Esophagus squamous epithelium (tissue), 5 donors: ENCODE measurements at regions not wholly inside any gene's neighbourhood (a gene's known extent, or its start where the extent isn't known, plus 50 kb on each side); places are given as distances from the start of the nearest gene placed in this dataset.

Experiments
- DNase-seq: peaks from one replicate; lab custom pipeline; 2025; lab: John Stamatoyannopoulos, UW
- H3K27ac ChIP-seq, 4 donors: fragments of 200-600 bp; sonication (generic); one replicate each; pipeline ENCODE4 v1.5.1; 2016 to 2019; ENCODE audit warnings: mild to moderate bottlenecking in 1 of 4
- H3K27me3 ChIP-seq, 4 donors: fragments of 200-600 bp; sonication (generic); 1 replicate in 3 of 4; 2 replicates in 1 of 4; pipeline versions ENCODE4 v1.5.1 to v1.6.0; 2017 to 2021; ENCODE audit warnings: antibody characterized with exemption in 1 of 4
- H3K36me3 ChIP-seq, 3 donors: fragments of 200-600 bp; sonication (generic); one replicate each; pipeline ENCODE4 v1.5.1; 2016 to 2019
- H3K4me1 ChIP-seq, 3 donors: fragments of 200-600 bp; sonication (generic); one replicate each; pipeline ENCODE4 v1.5.1; 2017 to 2019
- H3K4me3 ChIP-seq, 4 donors: fragments of 200-600 bp; sonication (generic); 1 replicate in 3 of 4; 2 replicates in 1 of 4; pipeline ENCODE4 v1.5.1; 2016 to 2019; ENCODE audit warnings: mild to moderate bottlenecking in 2 of 4, moderate library complexity in 1 of 4
- H3K9me3 ChIP-seq, 3 donors: fragments of 200-600 bp; sonication (generic); one replicate each; pipeline ENCODE4 v1.5.1; 2016 to 2019
- POLR2A ChIP-seq, 4 donors: fragments of 450-650 bp; IDR thresholded peaks; one replicate each; pipeline ENCODE4 v1.6.1; 2017; ENCODE audit warnings: antibody characterized with exemption in 4 of 4, mild to moderate bottlenecking in 4 of 4, moderate library complexity in 3 of 4
- WGBS, 2 donors: methylation state at CpG; one replicate each; pipeline ENCODE4 v1.1.5; 2018; 5-methylcytosine and 5-hydroxymethylcytosine counted together
- intact Hi-C: fragments of 100-400 bp; cut with DNase I; formaldehyde crosslinking; loops from one replicate; pipeline ENCODE4 v1.15.0; 2022
- TF ChIP-seq, protein P1 (sequence below), 6 experiments: fragments of 450-650 bp in 4 of 6; fragments of 200-600 bp in 2 of 6; sonication (generic) in 2 of 6; IDR thresholded peaks; one replicate each; pipeline ENCODE4 v1.5.1; 2016 to 2019; ENCODE audit warnings: antibody characterized with exemption in 6 of 6, mild to moderate bottlenecking in 4 of 6, moderate library complexity in 4 of 6
- donor health status: DM: yes; HTN: yes; CAD: no.

DNA sequence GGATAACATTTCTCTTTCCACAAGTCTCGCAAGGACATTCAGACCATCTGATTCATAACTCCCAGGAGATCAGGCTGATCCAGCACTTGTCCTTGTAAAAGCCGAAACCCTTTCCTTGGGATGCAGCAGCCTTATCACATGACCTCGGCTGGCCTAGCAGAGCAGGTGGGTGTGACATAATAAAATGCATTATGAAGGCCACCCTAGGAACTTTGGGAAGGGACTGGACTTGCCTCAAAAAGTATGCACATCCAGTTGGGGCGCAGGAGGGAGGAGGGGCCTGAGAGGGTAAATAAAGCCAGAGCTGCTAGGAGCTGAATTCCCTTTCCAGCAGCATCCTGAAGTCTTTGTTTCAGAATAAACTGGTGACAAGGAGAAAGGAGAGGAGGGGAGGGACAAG, 260.8 kb downstream of the SNX13 start:
- DNase-seq = no peak
- intact Hi-C loops = no loop called here
- Histone ChIP-seq H3K4me1 (peaks cover 4 to 32% (median 22%) of the 10 kb centered on the region in 3 donors), H3K36me3 (no peaks in the 10 kb centered on the region), H3K27me3 (no peaks in the 10 kb centered on the region), H3K9me3 (no peaks in the 10 kb centered on the region), H3K4me3 (no peak overlapping the region), H3K27ac (peak overlapping the region in 3 of 4 donors; percentile 53 to 78 (median 70))
- TF ChIP-seq, protein P1, sequence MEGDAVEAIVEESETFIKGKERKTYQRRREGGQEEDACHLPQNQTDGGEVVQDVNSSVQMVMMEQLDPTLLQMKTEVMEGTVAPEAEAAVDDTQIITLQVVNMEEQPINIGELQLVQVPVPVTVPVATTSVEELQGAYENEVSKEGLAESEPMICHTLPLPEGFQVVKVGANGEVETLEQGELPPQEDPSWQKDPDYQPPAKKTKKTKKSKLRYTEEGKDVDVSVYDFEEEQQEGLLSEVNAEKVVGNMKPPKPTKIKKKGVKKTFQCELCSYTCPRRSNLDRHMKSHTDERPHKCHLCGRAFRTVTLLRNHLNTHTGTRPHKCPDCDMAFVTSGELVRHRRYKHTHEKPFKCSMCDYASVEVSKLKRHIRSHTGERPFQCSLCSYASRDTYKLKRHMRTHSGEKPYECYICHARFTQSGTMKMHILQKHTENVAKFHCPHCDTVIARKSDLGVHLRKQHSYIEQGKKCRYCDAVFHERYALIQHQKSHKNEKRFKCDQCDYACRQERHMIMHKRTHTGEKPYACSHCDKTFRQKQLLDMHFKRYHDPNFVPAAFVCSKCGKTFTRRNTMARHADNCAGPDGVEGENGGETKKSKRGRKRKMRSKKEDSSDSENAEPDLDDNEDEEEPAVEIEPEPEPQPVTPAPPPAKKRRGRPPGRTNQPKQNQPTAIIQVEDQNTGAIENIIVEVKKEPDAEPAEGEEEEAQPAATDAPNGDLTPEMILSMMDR (IDR thresholded peaks at IDR 0.05) = no peak
- no peak for TF ChIP-seq POLR2A (IDR thresholded peaks at IDR 0.05)
- WGBS, 2 donors = 57 to 61% methylated on average over 4 of the region's 4 CpGs

DNA sequence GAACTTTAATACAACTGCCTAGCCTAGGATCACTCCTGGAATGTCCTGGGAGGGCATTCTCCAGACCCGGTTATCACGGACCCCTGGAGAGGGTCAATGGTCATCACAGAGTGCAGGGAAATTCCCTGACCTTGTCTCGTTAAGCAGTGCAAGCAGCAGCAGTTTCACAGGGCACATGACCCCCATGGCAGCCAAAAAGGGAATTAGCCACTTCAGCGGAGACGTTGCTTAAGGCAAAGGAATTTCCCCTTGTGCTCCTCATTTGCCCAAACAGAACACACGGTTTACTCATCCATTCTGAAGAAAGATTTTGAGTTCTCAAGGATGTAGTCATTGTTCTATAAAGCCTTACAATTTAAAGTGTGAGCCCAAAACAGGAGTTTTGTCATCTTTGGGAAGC, 260.3 kb downstream of the SNX13 start:
- Histone ChIP-seq H3K36me3 (no peaks in the 10 kb centered on the region), H3K4me1 (peaks cover 4 to 29% (median 22%) of the 10 kb centered on the region in 3 donors), H3K4me3 (peak overlapping the region in 1 of 4 donors; percentile 11), H3K27ac (peak overlapping the region; percentile 15 to 78 (median 62)), H3K27me3 (no peaks in the 10 kb centered on the region), H3K9me3 (no peaks in the 10 kb centered on the region)
- intact Hi-C loops = no loop called here
- WGBS, 2 donors = 7 to 14% methylated on average over 3 of the region's 6 CpGs
- no peak for DNase-seq
- no peak for TF ChIP-seq POLR2A (IDR thresholded peaks at IDR 0.05)
- TF ChIP-seq, protein P1 (IDR thresholded peaks at IDR 0.05) = no peak

DNA sequence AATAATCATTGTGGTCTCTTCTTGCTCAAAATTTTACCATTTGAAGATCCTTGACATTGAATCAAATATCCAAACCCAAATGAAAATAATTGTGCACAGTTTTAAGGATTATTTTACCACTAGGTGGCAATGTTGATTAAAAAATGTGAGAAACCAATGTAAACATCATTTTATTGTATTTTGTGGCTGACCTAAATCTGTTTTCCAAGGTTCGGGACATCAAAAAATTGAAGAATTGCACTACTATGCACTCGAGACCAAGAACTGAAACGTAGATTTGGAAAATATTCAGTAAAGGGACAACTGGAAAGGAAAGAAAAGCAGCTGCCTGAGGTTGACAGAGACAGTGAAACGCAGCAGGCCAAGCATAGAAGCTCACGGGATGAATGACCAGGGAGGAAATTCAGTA, 259.3 kb downstream of the SNX13 start:
- 25 to 29% methylated on average over 5 of the region's 5 CpGs for WGBS, 2 donors
- Histone ChIP-seq H3K4me1 (peaks cover 4 to 29% (median 22%) of the 10 kb centered on the region in 3 donors), H3K9me3 (no peaks in the 10 kb centered on the region), H3K27ac (peak overlapping the region; percentile 15 to 78 (median 62)), H3K4me3 (no peak overlapping the region), H3K27me3 (no peaks in the 10 kb centered on the region), H3K36me3 (no peaks in the 10 kb centered on the region)
- no peak for TF ChIP-seq POLR2A (IDR thresholded peaks at IDR 0.05)
- TF ChIP-seq, protein P1 (IDR thresholded peaks at IDR 0.05) = peak in 5 of 6 experiments; percentile 32 to 77 (median 46)
- intact Hi-C loops = no loop called here
- no peak for DNase-seq

DNA sequence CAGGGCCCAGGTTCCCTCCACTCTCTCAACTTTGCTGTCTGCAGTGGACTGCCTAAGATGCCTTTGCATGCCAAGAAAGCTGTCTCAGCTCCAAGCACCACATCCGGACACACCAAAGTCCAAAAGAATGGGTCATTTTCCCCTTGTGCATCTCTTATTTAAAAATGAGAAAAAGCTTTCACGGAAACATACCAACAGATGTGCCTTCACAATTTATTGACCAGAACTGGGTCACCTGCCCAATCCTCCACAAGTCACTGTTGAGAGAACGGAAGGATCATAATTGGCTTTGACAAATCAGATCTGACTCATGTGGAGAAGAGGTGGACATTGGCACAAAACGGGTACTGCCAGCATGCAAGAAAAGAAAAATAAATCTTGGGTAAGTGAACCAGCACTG, 258.3 kb downstream of the SNX13 start:
- TF ChIP-seq, protein P1 (IDR thresholded peaks at IDR 0.05) = no peak
- no peak for TF ChIP-seq POLR2A (IDR thresholded peaks at IDR 0.05)
- WGBS, 2 donors = 73 to 74% methylated on average over 4 of the region's 4 CpGs
- peak overlapping the region in 1 of 4 donors; percentile 70 for H3K27ac ChIP-seq
- no peak overlapping the region for H3K4me3 ChIP-seq
- no peak for DNase-seq
- intact Hi-C loops = no loop called here
- peaks cover 4 to 29% (median 22%) of the 10 kb centered on the region in 3 donors for H3K4me1 ChIP-seq
- no peaks in the 10 kb centered on the region for H3K36me3 ChIP-seq
- no peaks in the 10 kb centered on the region for H3K9me3 ChIP-seq
- no peaks in the 10 kb centered on the region for H3K27me3 ChIP-seq

DNA sequence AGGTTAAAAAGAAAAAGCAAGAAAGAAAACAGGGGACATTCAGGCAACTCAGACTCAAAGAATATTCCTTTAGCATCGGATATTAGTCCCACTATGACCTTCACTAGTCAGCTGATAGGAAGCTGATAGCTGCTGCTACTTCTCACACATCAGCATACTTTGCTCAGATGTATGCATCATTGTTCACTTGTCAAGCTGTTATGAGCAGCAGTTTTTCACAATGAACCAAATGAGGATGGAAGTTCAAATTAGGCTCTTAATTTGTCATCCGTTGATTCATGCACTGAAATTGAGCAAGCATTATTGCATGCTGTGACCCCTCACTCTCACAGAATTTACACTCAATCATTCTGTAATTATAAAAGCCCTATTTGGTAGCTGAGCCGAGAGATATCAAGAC, 257.7 kb downstream of the SNX13 start:
- Histone ChIP-seq H3K36me3 (no peaks in the 10 kb centered on the region), H3K4me3 (no peak overlapping the region), H3K27me3 (no peaks in the 10 kb centered on the region), H3K4me1 (peaks cover 4 to 29% (median 22%) of the 10 kb centered on the region in 3 donors), H3K9me3 (no peaks in the 10 kb centered on the region), H3K27ac (no peak overlapping the region)
- TF ChIP-seq, protein P1 (IDR thresholded peaks at IDR 0.05) = no peak
- TF ChIP-seq POLR2A (IDR thresholded peaks at IDR 0.05) = no peak
- intact Hi-C loops = no loop called here
- no peak for DNase-seq
- 57 to 63% methylated on average over 3 of the region's 3 CpGs for WGBS, 2 donors
